ENCODE measurements at regions not wholly inside any gene's neighbourhood (a gene's known extent, or its start where the extent isn't known, plus 50 kb on each side); places are given as distances from the start of the nearest gene placed in this dataset.

- no peak for DNase-seq (ENCODE audit: low spot score)
Observed at GRCh38 chr1:192524223-192524622, 51.4 kb upstream of the RGS1 start.
